Tibial nerve (tissue), 4 donors: ENCODE measurements at regions not wholly inside any gene's neighbourhood (a gene's known extent, or its start where the extent isn't known, plus 50 kb on each side); places are given as distances from the start of the nearest gene placed in this dataset.

Source experiments
- DNase-seq, 2 donors: peaks; one replicate each; pipeline ENCODE4 v3.0.0-alpha.2; 2019; ENCODE audit warnings: low spot score in 2 of 2
- H3K27ac ChIP-seq, 4 donors: fragments of 200-600 bp; sonication (generic) in 3 of 4; one replicate each; pipeline ENCODE4 v1.5.1; 2017 to 2019; ENCODE audit warnings: mild to moderate bottlenecking in 1 of 4
- H3K27me3 ChIP-seq, 2 donors: fragments of 200-600 bp; sonication (generic) in 1 of 2; one replicate each; pipeline versions ENCODE4 v1.5.1 to v1.6.0; 2017 to 2019
- H3K36me3 ChIP-seq, 3 donors: fragments of 200-600 bp; sonication (generic); one replicate each; pipeline ENCODE4 v1.5.1; 2018 to 2019
- H3K4me1 ChIP-seq, 4 donors: fragments of 200-600 bp; sonication (generic) in 3 of 4; one replicate each; pipeline ENCODE4 v1.5.1; 2017 to 2019
- H3K4me3 ChIP-seq, 4 donors: fragments of 200-600 bp; sonication (generic) in 3 of 4; one replicate each; pipeline ENCODE4 v1.5.1; 2017 to 2019; ENCODE audit warnings: mild to moderate bottlenecking in 1 of 4, moderate library complexity in 1 of 4
- H3K9me3 ChIP-seq, 4 donors: fragments of 200-600 bp; sonication (generic) in 3 of 4; one replicate each; pipeline ENCODE4 v1.5.1; 2017 to 2019
- CTCF ChIP-seq, 5 experiments: fragments of 200-600 bp in 3 of 5; fragments of 450-650 bp in 2 of 5; sonication (generic) in 3 of 5; IDR thresholded peaks; one replicate each; pipeline ENCODE4 v1.5.1; 2016 to 2019; ENCODE audit warnings: antibody characterized with exemption in 5 of 5, mild to moderate bottlenecking in 3 of 5, moderate library complexity in 2 of 5
- EP300 ChIP-seq, 2 donors: sonication (generic); formaldehyde crosslinking; IDR thresholded peaks; one replicate each; pipeline ENCODE4 v1.6.1; 2017; ENCODE audit warnings: antibody characterized with exemption in 2 of 2, mild to moderate bottlenecking in 1 of 2
- POLR2A ChIP-seq, 2 donors: fragments of 450-650 bp; IDR thresholded peaks; one replicate each; pipeline ENCODE4 v1.6.1; 2017; ENCODE audit warnings: antibody characterized with exemption in 2 of 2, mild to moderate bottlenecking in 2 of 2, moderate library complexity in 2 of 2
- WGBS, 2 donors: methylation state at CpG; one replicate each; pipeline ENCODE4 v1.1.5; 2018; 5-methylcytosine and 5-hydroxymethylcytosine counted together

GRCh38 chr17:70961341-70961740 is 792.0 kb downstream of the KCNJ2 start:
- no peak overlapping the region for H3K4me3 ChIP-seq
- WGBS, 2 donors: 92 to 96% methylated on average over 3 of the region's 3 CpGs
- no peak overlapping the region for H3K27ac ChIP-seq
- no peaks in the 10 kb centered on the region for H3K27me3 ChIP-seq
- DNase-seq: no peak
- H3K4me1 ChIP-seq: no peaks in the 10 kb centered on the region
- no peaks in the 10 kb centered on the region for H3K36me3 ChIP-seq
- peaks cover 0 to 14% (median 3%) of the 10 kb centered on the region in 4 donors for H3K9me3 ChIP-seq
- TF ChIP-seq CTCF (IDR thresholded peaks at IDR 0.05) (no peak), EP300 (IDR thresholded peaks at IDR 0.05) (no peak), POLR2A (IDR thresholded peaks at IDR 0.05) (no peak)

GRCh38 chr17:70968302-70968701 is 799.0 kb downstream of the KCNJ2 start:
- no peak overlapping the region for H3K4me3 ChIP-seq
- WGBS, 2 donors: 78 to 88% methylated on average over 3 of the region's 3 CpGs
- H3K4me1 ChIP-seq: no peaks in the 10 kb centered on the region
- H3K27me3 ChIP-seq: no peaks in the 10 kb centered on the region
- H3K36me3 ChIP-seq: no peaks in the 10 kb centered on the region
- H3K27ac ChIP-seq: no peak overlapping the region
- TF ChIP-seq EP300 (IDR thresholded peaks at IDR 0.05) (no peak), CTCF (IDR thresholded peaks at IDR 0.05) (no peak), POLR2A (IDR thresholded peaks at IDR 0.05) (no peak)
- peaks cover 0 to 18% (median 5%) of the 10 kb centered on the region in 4 donors for H3K9me3 ChIP-seq
- no peak for DNase-seq

GRCh38 chr17:70969521-70970034 is 800.2 kb downstream of the KCNJ2 start:
- no peaks in the 10 kb centered on the region for H3K27me3 ChIP-seq
- peaks cover 0 to 18% (median 5%) of the 10 kb centered on the region in 4 donors for H3K9me3 ChIP-seq
- TF ChIP-seq POLR2A (IDR thresholded peaks at IDR 0.05): no peak
- TF ChIP-seq CTCF (IDR thresholded peaks at IDR 0.05): no peak
- TF ChIP-seq EP300 (IDR thresholded peaks at IDR 0.05): no peak
- 72 to 88% methylated on average over 6 of the region's 6 CpGs for WGBS, 2 donors
- no peak overlapping the region for H3K4me3 ChIP-seq
- H3K27ac ChIP-seq: no peak overlapping the region
- H3K4me1 ChIP-seq: no peaks in the 10 kb centered on the region
- no peak for DNase-seq
- no peaks in the 10 kb centered on the region for H3K36me3 ChIP-seq

- TF ChIP-seq POLR2A (IDR thresholded peaks at IDR 0.05): no peak
- no peak for TF ChIP-seq EP300 (IDR thresholded peaks at IDR 0.05)
- peaks cover 0 to 8% (median 0%) of the 10 kb centered on the region in 4 donors for H3K9me3 ChIP-seq
- no peaks in the 10 kb centered on the region for H3K36me3 ChIP-seq
- no peak overlapping the region for H3K27ac ChIP-seq
- no peaks in the 10 kb centered on the region for H3K27me3 ChIP-seq
- no peak for DNase-seq
- no peak overlapping the region for H3K4me3 ChIP-seq
- no peaks in the 10 kb centered on the region for H3K4me1 ChIP-seq
Measured at GRCh38 chr17:70976447-70976846, 807.1 kb downstream of the KCNJ2 start.

- 98 to 99% methylated on average over 3 of the region's 3 CpGs for WGBS, 2 donors
- no peaks in the 10 kb centered on the region for H3K36me3 ChIP-seq
- H3K27ac ChIP-seq: no peak overlapping the region
Measured at GRCh38 chr17:70984873-70985272, 815.5 kb downstream of the KCNJ2 start.

More at GRCh38 chr17:70984873-70985272, 815.5 kb downstream of the KCNJ2 start:
- TF ChIP-seq EP300 (IDR thresholded peaks at IDR 0.05) (no peak), POLR2A (IDR thresholded peaks at IDR 0.05) (no peak), CTCF (IDR thresholded peaks at IDR 0.05) (no peak)
- H3K27me3 ChIP-seq: no peaks in the 10 kb centered on the region
- DNase-seq: no peak
- H3K4me3 ChIP-seq: no peak overlapping the region
- H3K9me3 ChIP-seq: peaks cover 0 to 28% (median 0%) of the 10 kb centered on the region in 4 donors
- no peaks in the 10 kb centered on the region for H3K4me1 ChIP-seq
